ENCODE measurements at regions not wholly inside any gene's neighbourhood (a gene's known extent, or its start where the extent isn't known, plus 50 kb on each side); places are given as distances from the start of the nearest gene placed in this dataset.

GRCh38 chr10:29955329-29955935 lies 104.0 kb downstream of the JCAD start:
- Histone ChIP-seq H3F3A (ENCODE audit: insufficient read depth) (0 out of 2 replicates have a peak, but pooled peaks cover 4% of the 10 kb centered on the region), H3K4me2 (ENCODE audit: unreplicated experiment) (no peak overlapping the region), H3K4me3 (no peak overlapping the region), H4K20me1 (ENCODE audit: insufficient read depth) (no peaks in the 10 kb centered on the region), H3K4me1 (ENCODE audit: insufficient read depth) (peaks cover under 1% of the 10 kb centered on the region), H3K36me3 (ENCODE audit: low read depth) (no peaks in the 10 kb centered on the region), H2AFZ (no peak overlapping the region), H3K27ac (no peak overlapping the region), H3K9me2 (ENCODE audit: insufficient read depth) (no peaks in the 10 kb centered on the region), H3K27me3 (replicated peaks; ENCODE audit: insufficient read depth) (0 out of 2 replicates have a peak, but pooled peaks cover 5% of the 10 kb centered on the region), H3K9ac (no peak overlapping the region), H3K9me3 (ENCODE audit: low read depth) (no peaks in the 10 kb centered on the region), H3K79me2 (ENCODE audit: insufficient read depth) (no peaks in the 10 kb centered on the region)
- no peak for DNase-seq
- WGBS, 2 experiments (ENCODE audit: low coverage in 1 of 2, low lambda C conversion rate in 2 of 2, missing lambda C conversion rate in 2 of 2): 55 to 58% methylated on average over 4 of the region's 4 CpGs
- TF ChIP-seq EZH2phosphoT487 (IDR thresholded peaks at IDR 0.05; ENCODE audit: insufficient read depth, low read depth) (no peak), EZH2 (IDR thresholded peaks at IDR 0.05; ENCODE audit: insufficient read depth, poor library complexity, severe bottlenecking) (no peak)
- in situ Hi-C loops (cut with MboI): no loop called here

GRCh38 chr10:29951441-29951931 lies 107.9 kb downstream of the JCAD start:
- H3K9ac ChIP-seq: no peak overlapping the region
- H3K4me3 ChIP-seq: no peak overlapping the region
- peaks cover 33% of the 10 kb centered on the region for H3K4me1 ChIP-seq (ENCODE audit: insufficient read depth)
- no peaks in the 10 kb centered on the region for H3K9me3 ChIP-seq (ENCODE audit: low read depth)
- H3K27me3 ChIP-seq (replicated peaks; ENCODE audit: insufficient read depth): no peaks in the 10 kb centered on the region
- 80 to 82% methylated on average over 11 of the region's 11 CpGs for WGBS, 2 experiments (ENCODE audit: low coverage in 1 of 2, low lambda C conversion rate in 2 of 2, missing lambda C conversion rate in 2 of 2)
- DNase-seq: no peak
- no peaks in the 10 kb centered on the region for H3K9me2 ChIP-seq (ENCODE audit: insufficient read depth)
- H3K79me2 ChIP-seq (ENCODE audit: insufficient read depth): no peaks in the 10 kb centered on the region
- H3K27ac ChIP-seq: no peak overlapping the region
- H2AFZ ChIP-seq: no peak overlapping the region
- peaks cover 16% of the 10 kb centered on the region for H3F3A ChIP-seq (ENCODE audit: insufficient read depth)
- H4K20me1 ChIP-seq (ENCODE audit: insufficient read depth): no peaks in the 10 kb centered on the region
- no peak overlapping the region for H3K4me2 ChIP-seq (ENCODE audit: unreplicated experiment)
- in situ Hi-C loops (cut with MboI): no loop called here
- no peaks in the 10 kb centered on the region for H3K36me3 ChIP-seq (ENCODE audit: low read depth)
- TF ChIP-seq EZH2phosphoT487 (IDR thresholded peaks at IDR 0.05; ENCODE audit: insufficient read depth, low read depth) (no peak), EZH2 (IDR thresholded peaks at IDR 0.05; ENCODE audit: insufficient read depth, poor library complexity, severe bottlenecking) (no peak)

GRCh38 chr10:29950391-29950790 lies 109.0 kb downstream of the JCAD start:
- H3K4me2 ChIP-seq (ENCODE audit: unreplicated experiment): no peak overlapping the region
- in situ Hi-C loops (cut with MboI): no loop called here

GRCh38 chr10:29949411-29950011 lies 109.9 kb downstream of the JCAD start:
- DNase-seq: peak; percentile 94
- TF ChIP-seq EZH2 (IDR thresholded peaks at IDR 0.05; ENCODE audit: insufficient read depth, poor library complexity, severe bottlenecking) (no peak), EZH2phosphoT487 (IDR thresholded peaks at IDR 0.05; ENCODE audit: insufficient read depth, low read depth) (peak; percentile 83; the same call in 1 of the 2 replicates)
- WGBS, 2 experiments (ENCODE audit: low coverage in 1 of 2, low lambda C conversion rate in 2 of 2, missing lambda C conversion rate in 2 of 2): 1 to 3% methylated on average over 5 of the region's 5 CpGs
- H3K27ac ChIP-seq: peak overlapping the region; percentile 78
- no peaks in the 10 kb centered on the region for H3K79me2 ChIP-seq (ENCODE audit: insufficient read depth)
- H3F3A ChIP-seq (ENCODE audit: insufficient read depth): peaks cover 16% of the 10 kb centered on the region
- peak overlapping the region; percentile 76 for H3K4me2 ChIP-seq (ENCODE audit: unreplicated experiment)
- no peaks in the 10 kb centered on the region for H3K9me3 ChIP-seq (ENCODE audit: low read depth)
- no peaks in the 10 kb centered on the region for H3K36me3 ChIP-seq (ENCODE audit: low read depth)
- H3K9ac ChIP-seq: peak overlapping the region; percentile 51
- H3K9me2 ChIP-seq (ENCODE audit: insufficient read depth): no peaks in the 10 kb centered on the region
- in situ Hi-C loops (cut with MboI): no loop called here
- H2AFZ ChIP-seq: no peak overlapping the region
- no peaks in the 10 kb centered on the region for H4K20me1 ChIP-seq (ENCODE audit: insufficient read depth)
- H3K4me3 ChIP-seq: peak overlapping the region; percentile 36
- no peaks in the 10 kb centered on the region for H3K27me3 ChIP-seq (replicated peaks; ENCODE audit: insufficient read depth)
- peaks cover 33% of the 10 kb centered on the region for H3K4me1 ChIP-seq (ENCODE audit: insufficient read depth)

More at GRCh38 chr10:29950391-29950790, 109.0 kb downstream of the JCAD start:
- no peaks in the 10 kb centered on the region for H3K79me2 ChIP-seq (ENCODE audit: insufficient read depth)
- no peak overlapping the region for H3K9ac ChIP-seq
- no peaks in the 10 kb centered on the region for H3K36me3 ChIP-seq (ENCODE audit: low read depth)
- H3K9me2 ChIP-seq (ENCODE audit: insufficient read depth): no peaks in the 10 kb centered on the region
- no peak for DNase-seq
- no peak overlapping the region for H3K27ac ChIP-seq
- H3F3A ChIP-seq (ENCODE audit: insufficient read depth): peaks cover 16% of the 10 kb centered on the region
- no peak overlapping the region for H2AFZ ChIP-seq
- H3K9me3 ChIP-seq (ENCODE audit: low read depth): no peaks in the 10 kb centered on the region
- WGBS, 2 experiments (ENCODE audit: low coverage in 1 of 2, low lambda C conversion rate in 2 of 2, missing lambda C conversion rate in 2 of 2): 86 to 90% methylated on average over 5 of the region's 5 CpGs
- no peaks in the 10 kb centered on the region for H4K20me1 ChIP-seq (ENCODE audit: insufficient read depth)
- H3K4me3 ChIP-seq: no peak overlapping the region
- peaks cover 33% of the 10 kb centered on the region for H3K4me1 ChIP-seq (ENCODE audit: insufficient read depth)
- no peaks in the 10 kb centered on the region for H3K27me3 ChIP-seq (replicated peaks; ENCODE audit: insufficient read depth)
- TF ChIP-seq EZH2 (IDR thresholded peaks at IDR 0.05; ENCODE audit: insufficient read depth, poor library complexity, severe bottlenecking) (no peak), EZH2phosphoT487 (IDR thresholded peaks at IDR 0.05; ENCODE audit: insufficient read depth, low read depth) (no peak)

All from GM23248 (cell line).